Caco-2 (cell line): ENCODE measurements at regions not wholly inside any gene's neighbourhood (a gene's known extent, or its start where the extent isn't known, plus 50 kb on each side); places are given as distances from the start of the nearest gene placed in this dataset.

Experiments used
- BruUV-seq: library from RNA; stranded (reverse); fragments of 400-500 nt; replicated peaks from 2 replicates; lab custom pipeline; 2021; lab: Mats Ljungman, UMichigan
- CTCF ChIA-PET: fragments of 300-600 bp; sonication (Branson Sonifier 250); formaldehyde crosslinking; loops from one replicate; lab custom pipeline; 2022; ENCODE audit warnings: antibody characterized with exemption; lab: Charles Lee
- POLR2A ChIA-PET: fragments of 300-600 bp; sonication (Branson Sonifier 250); formaldehyde crosslinking; loops from one replicate; lab custom pipeline; 2022; ENCODE audit warnings: antibody characterized with exemption; lab: Charles Lee
- DNase-seq, 2 experiments: peaks; one replicate each; pipeline versions ENCODE4 v3.0.0 to v3.0.0-alpha.2; 2020 to 2022
- H3K27me3 ChIP-seq: replicated peaks from 2 replicates; pipeline ENCODE4 v1.6.0; 2011; ENCODE audit warnings: low read length; ENCODE audit not compliant: control insufficient read depth, insufficient read depth
- H3K36me3 ChIP-seq: 2 replicates; pipeline ENCODE4 v1.5.1; 2011; ENCODE audit warnings: low read length; ENCODE audit not compliant: control insufficient read depth, insufficient read depth
- H3K4me1 ChIP-seq: fragments of 250-450 bp; sonication (Bioruptor Pico); 2 replicates; pipeline ENCODE4 v1.5.1; 2020; ENCODE audit warnings: mild to moderate bottlenecking
- H3K4me3 ChIP-seq: 2 replicates; pipeline ENCODE4 v1.5.1; 2011; ENCODE audit warnings: low read depth, mild to moderate bottlenecking, control low read depth, low read length
- H3K9me3 ChIP-seq: fragments of 250-450 bp; sonication (Bioruptor Pico); 2 replicates; pipeline ENCODE4 v1.5.1; 2020; ENCODE audit warnings: mild to moderate bottlenecking, moderate library complexity
- H3K27ac Mint-ChIP-seq: one replicate; pipeline ENCODE4 v1.8.0; 2022; ENCODE audit warnings: mixed read lengths; ENCODE audit not compliant: unreplicated experiment
- H3K27me3 Mint-ChIP-seq: one replicate; pipeline ENCODE4 v1.8.0; 2022; ENCODE audit warnings: mixed read lengths; ENCODE audit not compliant: insufficient read depth, unreplicated experiment
- H3K36me3 Mint-ChIP-seq: one replicate; pipeline ENCODE4 v1.8.0; 2022; ENCODE audit warnings: mild to moderate bottlenecking, mixed read lengths; ENCODE audit not compliant: insufficient read depth, unreplicated experiment
- H3K4me1 Mint-ChIP-seq: one replicate; pipeline ENCODE4 v1.8.0; 2022; ENCODE audit warnings: low read depth, mixed read lengths; ENCODE audit not compliant: unreplicated experiment
- H3K4me3 Mint-ChIP-seq: one replicate; pipeline ENCODE4 v1.8.0; 2022; ENCODE audit warnings: mild to moderate bottlenecking, moderate library complexity, mixed read lengths; ENCODE audit not compliant: unreplicated experiment
- H3K9me3 Mint-ChIP-seq: one replicate; pipeline ENCODE4 v1.8.0; 2022; ENCODE audit warnings: mixed read lengths; ENCODE audit not compliant: unreplicated experiment
- intact Hi-C: fragments of 100-400 bp; cut with micrococcal nuclease; formaldehyde crosslinking; loops from one replicate; pipeline ENCODE4 v1.10.0; 2022; ENCODE audit not compliant: unreplicated experiment
- TF ChIP-seq, protein P1 (sequence below), 2 experiments: fragments of 200-600 bp in 1 of 2; IDR thresholded peaks; 1 replicate in 1 of 2; 2 replicates in 1 of 2; pipeline versions ENCODE4 v1.5.1 to v1.8.0; 2011 to 2022; ENCODE audit warnings: antibody characterized with exemption in 1 of 2, control low read depth in 1 of 2, inconsistent platforms in 1 of 2, low read depth in 1 of 2, low read length in 1 of 2, mild to moderate bottlenecking in 1 of 2, moderate library complexity in 1 of 2; ENCODE audit not compliant: insufficient read depth in 1 of 2, severe bottlenecking in 1 of 2, unreplicated experiment in 1 of 2

DNA sequence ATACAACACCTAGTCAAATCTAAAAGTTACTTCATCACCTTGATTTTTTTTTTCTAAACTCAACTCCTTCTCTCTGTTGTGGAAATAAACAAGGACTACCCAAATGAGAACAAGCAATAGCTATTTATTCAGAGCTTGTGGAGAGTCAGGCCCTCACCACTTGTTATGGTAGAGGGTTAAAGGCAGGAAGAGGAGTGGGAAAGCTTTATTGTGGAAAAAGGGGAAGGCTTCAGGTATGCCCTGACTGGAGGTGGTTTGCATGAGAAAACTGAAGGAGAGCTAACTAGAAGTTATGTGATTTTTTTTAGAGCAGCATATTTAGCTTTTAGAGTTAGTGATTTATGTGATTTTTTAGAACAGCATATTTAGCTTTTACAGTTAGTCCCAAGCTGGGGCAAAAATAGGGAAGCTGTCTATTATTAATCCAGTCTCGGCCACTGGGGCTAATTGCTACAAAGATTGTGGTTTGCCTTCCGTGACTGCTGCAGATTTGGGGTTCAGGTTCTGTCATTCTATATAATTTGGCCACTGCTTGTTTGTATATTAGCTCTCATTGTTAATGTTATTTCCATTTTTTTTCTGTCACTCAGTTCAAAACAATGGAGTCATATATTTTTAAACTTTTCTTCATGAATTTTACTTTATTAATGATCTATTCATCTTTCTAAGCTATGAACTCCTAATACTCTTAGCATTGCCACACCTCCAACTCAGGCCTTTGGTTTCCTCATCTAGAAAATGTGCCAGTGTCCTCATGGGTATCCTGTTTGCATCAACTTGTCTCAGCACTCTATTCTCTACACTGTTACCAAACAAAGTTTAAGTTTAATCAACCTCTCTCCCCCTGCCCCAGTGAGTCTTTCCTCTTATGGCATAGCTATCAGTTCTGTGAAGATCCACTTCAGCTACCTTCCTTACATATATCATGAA, 713.0 kb downstream of the BRINP3 start:
- H3K4me3 Mint-ChIP-seq: no peak overlapping the region
- Histone ChIP-seq H3K36me3 (no peaks in the 10 kb centered on the region), H3K4me3 (no peak overlapping the region), H3K27me3 (no peaks in the 10 kb centered on the region), H3K9me3 (no peaks in the 10 kb centered on the region), H3K4me1 (no peaks in the 10 kb centered on the region)
- H3K27me3 Mint-ChIP-seq: no peaks in the 10 kb centered on the region
- intact Hi-C loops: no loop called here
- no peak overlapping the region for H3K27ac Mint-ChIP-seq
- no peaks in the 10 kb centered on the region for H3K36me3 Mint-ChIP-seq
- ChIA-PET POLR2A (interaction anchor here (0.7 kb wide), 1 partner anchor 10 kb away, joined by 3 read pairs; no protein-coding TSS in a partner anchor), CTCF (no interaction called here)
- no peak for DNase-seq
- no peaks in the 10 kb centered on the region for H3K4me1 Mint-ChIP-seq
- TF ChIP-seq, protein P1, sequence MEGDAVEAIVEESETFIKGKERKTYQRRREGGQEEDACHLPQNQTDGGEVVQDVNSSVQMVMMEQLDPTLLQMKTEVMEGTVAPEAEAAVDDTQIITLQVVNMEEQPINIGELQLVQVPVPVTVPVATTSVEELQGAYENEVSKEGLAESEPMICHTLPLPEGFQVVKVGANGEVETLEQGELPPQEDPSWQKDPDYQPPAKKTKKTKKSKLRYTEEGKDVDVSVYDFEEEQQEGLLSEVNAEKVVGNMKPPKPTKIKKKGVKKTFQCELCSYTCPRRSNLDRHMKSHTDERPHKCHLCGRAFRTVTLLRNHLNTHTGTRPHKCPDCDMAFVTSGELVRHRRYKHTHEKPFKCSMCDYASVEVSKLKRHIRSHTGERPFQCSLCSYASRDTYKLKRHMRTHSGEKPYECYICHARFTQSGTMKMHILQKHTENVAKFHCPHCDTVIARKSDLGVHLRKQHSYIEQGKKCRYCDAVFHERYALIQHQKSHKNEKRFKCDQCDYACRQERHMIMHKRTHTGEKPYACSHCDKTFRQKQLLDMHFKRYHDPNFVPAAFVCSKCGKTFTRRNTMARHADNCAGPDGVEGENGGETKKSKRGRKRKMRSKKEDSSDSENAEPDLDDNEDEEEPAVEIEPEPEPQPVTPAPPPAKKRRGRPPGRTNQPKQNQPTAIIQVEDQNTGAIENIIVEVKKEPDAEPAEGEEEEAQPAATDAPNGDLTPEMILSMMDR (IDR thresholded peaks at IDR 0.05; ENCODE audit: insufficient read depth in 1 of 2, low read depth in 1 of 2, low read length in 1 of 2, severe bottlenecking in 1 of 2, unreplicated experiment in 1 of 2): no peak
- BruUV-seq: no TSS peak
- H3K9me3 Mint-ChIP-seq: no peaks in the 10 kb centered on the region

DNA sequence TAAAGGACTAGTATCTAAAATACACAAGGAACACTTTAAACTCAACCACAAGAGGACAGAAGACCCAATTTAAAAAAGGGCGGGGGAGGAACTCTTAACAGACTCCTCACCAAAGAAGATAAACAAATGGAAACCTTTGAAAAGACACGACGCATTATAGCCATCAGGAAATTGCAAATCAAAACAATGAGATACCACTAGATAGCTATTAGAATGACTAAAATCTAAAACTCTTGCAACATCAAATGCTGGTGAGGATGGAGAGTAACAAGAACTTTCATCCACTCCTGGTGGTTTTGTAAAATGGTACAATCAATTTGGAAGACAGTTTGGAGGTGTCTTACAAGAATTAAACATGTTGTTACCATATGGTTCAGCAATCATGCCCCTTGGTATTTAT, 708.2 kb downstream of the BRINP3 start:
- intact Hi-C loops: no loop called here
- Histone ChIP-seq H3K36me3 (no peaks in the 10 kb centered on the region), H3K9me3 (no peaks in the 10 kb centered on the region), H3K4me3 (no peak overlapping the region), H3K4me1 (peaks cover 6% of the 10 kb centered on the region; the same call in 1 of the 2 replicates), H3K27me3 (no peaks in the 10 kb centered on the region)
- ChIA-PET POLR2A (no interaction called here), CTCF (no interaction called here)
- Mint-ChIP-seq H3K27ac (no peak overlapping the region), H3K27me3 (no peaks in the 10 kb centered on the region), H3K4me3 (no peak overlapping the region), H3K36me3 (no peaks in the 10 kb centered on the region), H3K9me3 (no peaks in the 10 kb centered on the region), H3K4me1 (peaks cover 4% of the 10 kb centered on the region)
- TF ChIP-seq, protein P1 (IDR thresholded peaks at IDR 0.05; ENCODE audit: insufficient read depth in 1 of 2, low read depth in 1 of 2, low read length in 1 of 2, severe bottlenecking in 1 of 2, unreplicated experiment in 1 of 2): no peak
- no TSS peak for BruUV-seq
- DNase-seq: no peak

DNA sequence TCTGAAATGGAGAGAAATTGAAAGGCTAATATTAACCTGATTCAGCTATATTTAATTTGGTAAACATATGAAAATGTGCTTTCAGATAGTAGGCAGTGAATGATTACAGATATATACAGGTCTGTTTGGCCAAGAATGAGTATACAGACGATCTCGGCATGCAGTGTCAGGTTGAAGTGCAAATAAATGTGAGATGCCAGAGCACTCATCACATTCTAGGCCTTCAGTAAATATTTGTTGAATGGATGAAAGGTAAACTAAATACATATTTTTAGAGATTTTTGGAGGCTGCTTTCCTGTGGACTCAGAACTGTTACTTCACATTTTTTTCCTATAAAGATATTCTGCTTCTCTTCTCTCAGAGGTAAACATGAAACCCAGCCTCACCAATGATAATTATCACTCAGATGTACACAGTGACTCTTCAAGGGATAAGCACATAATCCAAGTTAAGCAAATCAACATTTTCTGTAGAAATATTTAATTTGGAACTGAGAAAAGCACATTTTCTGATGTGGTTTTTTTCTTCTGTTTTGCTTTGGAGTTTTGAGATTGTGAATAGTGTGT, 702.9 kb downstream of the BRINP3 start:
- peak in 1 of 2 experiments; percentile 17 for DNase-seq
- BruUV-seq: no TSS peak
- Mint-ChIP-seq H3K27me3 (no peaks in the 10 kb centered on the region), H3K4me1 (peaks cover 7% of the 10 kb centered on the region), H3K27ac (no peak overlapping the region), H3K36me3 (no peaks in the 10 kb centered on the region), H3K4me3 (peak overlapping the region; percentile 40), H3K9me3 (no peaks in the 10 kb centered on the region)
- TF ChIP-seq, protein P1 (IDR thresholded peaks at IDR 0.05; ENCODE audit: insufficient read depth in 1 of 2, low read depth in 1 of 2, low read length in 1 of 2, severe bottlenecking in 1 of 2, unreplicated experiment in 1 of 2): no peak
- ChIA-PET CTCF (interaction anchor here (0.9 kb wide), 1 partner anchor 66 kb away, joined by 3 read pairs; no protein-coding TSS in a partner anchor), POLR2A (interaction anchor here (0.6 kb wide), 1 partner anchor 11 kb away, joined by 3 read pairs; no protein-coding TSS in a partner anchor)
- H3K36me3 ChIP-seq: no peaks in the 10 kb centered on the region
- H3K9me3 ChIP-seq: no peaks in the 10 kb centered on the region
- peaks cover 21% of the 10 kb centered on the region; the same call in 1 of the 2 replicates for H3K4me1 ChIP-seq
- no peaks in the 10 kb centered on the region for H3K27me3 ChIP-seq
- intact Hi-C loops: loop anchor here (2.0 kb wide), 3 partner anchors 22 to 130 kb away; no protein-coding TSS in a partner anchor
- no peak overlapping the region for H3K4me3 ChIP-seq
